H9 (cell line): ENCODE measurements at regions not wholly inside any gene's neighbourhood (a gene's known extent, or its start where the extent isn't known, plus 50 kb on each side); places are given as distances from the start of the nearest gene placed in this dataset.

Experiments
- DNase-seq: peaks from one replicate; pipeline ENCODE4 v3.0.0-alpha.2; 2017
- H2AFZ ChIP-seq: one replicate; pipeline ENCODE4 v1.6.1; 2013; ENCODE audit warnings: mild to moderate bottlenecking, low read length, control low read depth, moderate library complexity
- H2AK5ac ChIP-seq: 2 replicates; pipeline ENCODE4 v1.6.1; 2013; ENCODE audit warnings: low read length, control low read depth, mixed read lengths; ENCODE audit not compliant: insufficient read length
- H2BK120ac ChIP-seq: one replicate; pipeline ENCODE4 v1.6.1; 2013; ENCODE audit warnings: low read depth, mild to moderate bottlenecking, low read length, control low read depth, inconsistent platforms; ENCODE audit not compliant: poor library complexity, severe bottlenecking
- H2BK12ac ChIP-seq: 2 replicates; pipeline ENCODE4 v1.6.1; 2013; ENCODE audit warnings: low read length, control low read depth, mixed read lengths, low read depth; ENCODE audit not compliant: insufficient read length
- H2BK15ac ChIP-seq: 2 replicates; pipeline ENCODE4 v1.6.1; 2013; ENCODE audit warnings: low read depth, low read length, control low read depth
- H2BK20ac ChIP-seq: one replicate; pipeline ENCODE4 v1.6.1; 2013; ENCODE audit warnings: low read depth, mild to moderate bottlenecking, low read length, control low read depth, inconsistent platforms; ENCODE audit not compliant: poor library complexity, severe bottlenecking
- H2BK5ac ChIP-seq: 2 replicates; pipeline ENCODE4 v1.6.1; 2013; ENCODE audit warnings: low read length, control low read depth, mixed read lengths; ENCODE audit not compliant: insufficient read length
- H3K14ac ChIP-seq: 2 replicates; pipeline ENCODE4 v1.6.1; 2013; ENCODE audit warnings: low read length, control low read depth; ENCODE audit not compliant: insufficient read depth
- H3K18ac ChIP-seq: 2 replicates; pipeline ENCODE4 v1.6.1; 2013; ENCODE audit warnings: low read depth, mild to moderate bottlenecking, mixed read lengths, low read length, control low read depth; ENCODE audit not compliant: insufficient read length
- H3K23ac ChIP-seq: 2 replicates; pipeline ENCODE4 v1.6.1; 2013; ENCODE audit warnings: low read length, control low read depth, mixed read lengths, low read depth; ENCODE audit not compliant: insufficient read length
- H3K23me2 ChIP-seq: 2 replicates; pipeline ENCODE4 v1.6.1; 2013; ENCODE audit warnings: low read depth, mild to moderate bottlenecking, mixed read lengths, low read length, control low read depth; ENCODE audit not compliant: insufficient read length, poor library complexity, severe bottlenecking
- H3K27ac ChIP-seq: 2 replicates; pipeline ENCODE4 v1.5.1; 2013; ENCODE audit warnings: low read length, control low read depth, mixed read lengths, low read depth; ENCODE audit not compliant: insufficient read length
- H3K27me3 ChIP-seq: 2 replicates; pipeline ENCODE4 v1.6.1; 2013; ENCODE audit warnings: low read length, control low read depth, inconsistent platforms; ENCODE audit not compliant: insufficient read depth
- H3K4ac ChIP-seq: 2 replicates; pipeline ENCODE4 v1.6.1; 2013; ENCODE audit warnings: low read depth, mild to moderate bottlenecking, control low read depth, inconsistent platforms, low read length, moderate library complexity
- H3K4me1 ChIP-seq: 2 replicates; pipeline ENCODE4 v1.6.1; 2013; ENCODE audit warnings: low read length, control low read depth, inconsistent platforms; ENCODE audit not compliant: insufficient read depth
- H3K4me2 ChIP-seq: 2 replicates; pipeline ENCODE4 v1.6.1; 2013; ENCODE audit warnings: low read length, control low read depth, mixed read lengths; ENCODE audit not compliant: insufficient read length, insufficient read depth
- H3K56ac ChIP-seq: 2 replicates; pipeline ENCODE4 v1.6.1; 2013; ENCODE audit warnings: low read depth, mild to moderate bottlenecking, mixed read lengths, low read length, control low read depth; ENCODE audit not compliant: insufficient read length
- H3K79me1 ChIP-seq: 2 replicates; pipeline ENCODE4 v1.6.1; 2013; ENCODE audit warnings: low read depth, mild to moderate bottlenecking, moderate library complexity, low read length, control low read depth, inconsistent platforms; ENCODE audit not compliant: insufficient read depth, poor library complexity, severe bottlenecking
- H3K79me2 ChIP-seq: 2 replicates; pipeline ENCODE4 v1.6.1; 2013; ENCODE audit warnings: low read length, control low read depth, inconsistent platforms; ENCODE audit not compliant: insufficient read depth
- H3K9ac ChIP-seq: 2 replicates; pipeline ENCODE4 v1.6.1; 2013; ENCODE audit warnings: low read length, control low read depth, mixed read lengths; ENCODE audit not compliant: insufficient read length; ENCODE audit errors: extremely low read depth
- H3K9me3 ChIP-seq: one replicate; pipeline ENCODE4 v1.6.1; 2013; ENCODE audit warnings: low read depth, low read length, inconsistent platforms; ENCODE audit not compliant: control insufficient read depth
- H3T11ph ChIP-seq: one replicate; pipeline ENCODE4 v1.6.1; 2013; ENCODE audit warnings: mild to moderate bottlenecking, low read length, control low read depth, inconsistent platforms
- H4K20me1 ChIP-seq: one replicate; pipeline ENCODE4 v1.6.1; 2013; ENCODE audit not compliant: control insufficient read depth, insufficient read length, insufficient read depth
- H4K5ac ChIP-seq: 2 replicates; pipeline ENCODE4 v1.6.1; 2013; ENCODE audit warnings: low read depth, mild to moderate bottlenecking, mixed read lengths, low read length, control low read depth; ENCODE audit not compliant: insufficient read length
- H4K8ac ChIP-seq: replicated peaks from 2 replicates; pipeline ENCODE4 v1.6.1; 2013; ENCODE audit warnings: low read length, control low read depth, mixed read lengths, low read depth; ENCODE audit not compliant: insufficient read length
- H4K91ac ChIP-seq: 2 replicates; pipeline ENCODE4 v1.6.1; 2013; ENCODE audit warnings: low read depth, mild to moderate bottlenecking, moderate library complexity, mixed read lengths, low read length, control low read depth; ENCODE audit not compliant: insufficient read length
- H3K27ac Mint-ChIP-seq, 3 experiments: 2 replicates in 2 of 3; 3 replicates in 1 of 3; pipeline ENCODE4 v1.8.0; 2020 to 2021; ENCODE audit warnings: mixed read lengths in 3 of 3, mild to moderate bottlenecking in 1 of 3, moderate library complexity in 1 of 3
- H3K27me3 Mint-ChIP-seq: 2 replicates; pipeline ENCODE4 v1.8.0; 2021; ENCODE audit warnings: low read depth, mild to moderate bottlenecking, moderate library complexity, mixed read lengths
- H3K36me3 Mint-ChIP-seq, 3 experiments: 2 replicates in 2 of 3; 3 replicates in 1 of 3; pipeline ENCODE4 v1.8.0; 2020 to 2021; ENCODE audit warnings: low read depth in 3 of 3, mixed read lengths in 3 of 3; ENCODE audit not compliant: insufficient read depth in 1 of 3
- H3K4me1 Mint-ChIP-seq, 2 experiments: 2 replicates each; pipeline ENCODE4 v1.8.0; 2020; ENCODE audit warnings: mixed read lengths in 2 of 2
- H3K4me3 Mint-ChIP-seq, 2 experiments: 2 replicates in 1 of 2; 3 replicates in 1 of 2; pipeline ENCODE4 v1.8.0; 2020 to 2021; ENCODE audit warnings: mild to moderate bottlenecking in 2 of 2, mixed read lengths in 2 of 2, moderate library complexity in 1 of 2
- H3K9me3 Mint-ChIP-seq, 2 experiments: 2 replicates in 1 of 2; 3 replicates in 1 of 2; pipeline ENCODE4 v1.8.0; 2020; ENCODE audit warnings: mild to moderate bottlenecking in 2 of 2, mixed read lengths in 2 of 2, moderate library complexity in 1 of 2
- CTCF ChIP-seq: fragments of 200-600 bp; sonication (generic); conservative IDR thresholded peaks from 3 replicates; pipeline ENCODE4 v1.8.0; 2021; ENCODE audit warnings: antibody characterized with exemption, mild to moderate bottlenecking

GRCh38 chr10:54906940-54907339 is 105.9 kb upstream of the PCDH15 start:
- Histone ChIP-seq H2BK15ac (no peak overlapping the region), H4K20me1 (no peaks in the 10 kb centered on the region), H2AK5ac (no peak overlapping the region), H3K9me3 (no peaks in the 10 kb centered on the region), H2BK12ac (no peak overlapping the region), H2BK120ac (no peak overlapping the region), H3K27me3 (no peaks in the 10 kb centered on the region), H2AFZ (no peak overlapping the region), H3K14ac (no peak overlapping the region), H3K4me1 (no peaks in the 10 kb centered on the region; the same call in 1 of the 2 replicates), H3K18ac (no peak overlapping the region), H4K5ac (no peak overlapping the region), H4K8ac (no peak overlapping the region), H3K23ac (no peak overlapping the region), H3K56ac (no peak overlapping the region), H3K79me2 (no peaks in the 10 kb centered on the region), H3K9ac (no peak overlapping the region), H3K4me2 (no peak overlapping the region), H2BK5ac (no peak overlapping the region), H3K79me1 (no peaks in the 10 kb centered on the region), H3K4ac (no peak overlapping the region), H2BK20ac (no peak overlapping the region), H4K91ac (no peak overlapping the region), H3K27ac (no peak overlapping the region), H3T11ph (no peak overlapping the region), H3K23me2 (no peaks in the 10 kb centered on the region)
- Mint-ChIP-seq H3K4me1 (peaks cover 17 to 18% of the 10 kb centered on the region in 2 experiments), H3K36me3 (0 out of 7 replicates have a peak, but pooled peaks cover 0 to 2% (median 0%) of the 10 kb centered on the region in 3 experiments), H3K9me3 (peaks cover 4 to 7% of the 10 kb centered on the region in 2 experiments; a peak in 4 of 5 replicates), H3K27ac (no peak overlapping the region), H3K27me3 (no peaks in the 10 kb centered on the region), H3K4me3 (no peak overlapping the region)
- TF ChIP-seq CTCF = no peak
- no peak for DNase-seq
